H1 (cell line): ENCODE measurements at regions not wholly inside any gene's neighbourhood (a gene's known extent, or its start where the extent isn't known, plus 50 kb on each side); places are given as distances from the start of the nearest gene placed in this dataset.

Experiments
- CTCF ChIA-PET: fragments of 300-600 bp; sonication (Branson Sonifier 250); formaldehyde crosslinking; loops from one replicate; lab custom pipeline; 2021; ENCODE audit not compliant: partially characterized antibody; lab: Charles Lee
- POLR2A ChIA-PET: fragments of 300-600 bp; sonication (Branson Sonifier 250); formaldehyde crosslinking; loops from one replicate; lab custom pipeline; 2021; ENCODE audit warnings: inconsistent platforms; ENCODE audit not compliant: partially characterized antibody; lab: Charles Lee
- DNase-seq, 2 experiments: peaks; one replicate each; pipeline versions ENCODE4 v3.0.0 to v3.0.0-alpha.2; 2010 to 2022; ENCODE audit warnings: low spot score in 2 of 2, low read depth in 1 of 2, mixed read lengths in 1 of 2
- FAIRE-seq: peaks from 2 replicates; lab custom pipeline; 2011; peaks lifted over from hg19 to GRCh38; lab: Jason Lieb, UNC
- H2AFZ ChIP-seq: 2 replicates; pipeline ENCODE4 v1.8.1; 2012; ENCODE audit warnings: low read length, inconsistent platforms
- H2AK5ac ChIP-seq: 2 replicates; pipeline ENCODE4 v1.6.1; 2013; ENCODE audit warnings: low read depth, low read length
- H2BK120ac ChIP-seq: replicated peaks from 2 replicates; pipeline ENCODE3; 2013; ENCODE audit warnings: low read depth, low read length, inconsistent platforms
- H2BK12ac ChIP-seq: 2 replicates; pipeline ENCODE4 v1.6.1; 2013; ENCODE audit warnings: low read depth, low read length
- H2BK15ac ChIP-seq: 2 replicates; pipeline ENCODE4 v1.6.1; 2013; ENCODE audit warnings: low read length
- H2BK20ac ChIP-seq: 2 replicates; pipeline ENCODE4 v1.6.1; 2013; ENCODE audit warnings: low read length
- H2BK5ac ChIP-seq: 2 replicates; pipeline ENCODE4 v1.6.1; 2013; ENCODE audit warnings: low read depth, low read length
- H3K14ac ChIP-seq: 2 replicates; pipeline ENCODE4 v1.6.1; 2013; ENCODE audit warnings: inconsistent platforms; ENCODE audit not compliant: insufficient read length
- H3K18ac ChIP-seq: 2 replicates; pipeline ENCODE4 v1.6.1; 2013; ENCODE audit warnings: low read length; ENCODE audit errors: extremely low read depth
- H3K23ac ChIP-seq: 2 replicates; pipeline ENCODE4 v1.6.1; 2013; ENCODE audit warnings: inconsistent platforms; ENCODE audit not compliant: insufficient read length
- H3K23me2 ChIP-seq: 2 replicates; pipeline ENCODE4 v1.6.1; 2013; ENCODE audit warnings: low read depth, low read length
- H3K27ac ChIP-seq: 2 replicates; pipeline ENCODE4 v1.6.1; 2011; ENCODE audit warnings: low read depth, low read length, inconsistent platforms
- H3K27me3 ChIP-seq, 4 experiments: replicated peaks in 1 of 4; 1 replicate in 1 of 4; 2 replicates in 3 of 4; pipeline versions ENCODE4 v1.6.1 to v1.8.1; 2011 to 2013; ENCODE audit warnings: low read length in 3 of 4, mild to moderate bottlenecking in 3 of 4, inconsistent platforms in 2 of 4, mixed read lengths in 2 of 4, moderate library complexity in 1 of 4; ENCODE audit not compliant: control insufficient read depth in 3 of 4, insufficient read depth in 3 of 4; ENCODE audit errors: extremely low read depth in 1 of 4
- H3K36me3 ChIP-seq, 4 experiments: 2 replicates each; pipeline versions ENCODE4 v1.6.1 to v1.8.1; 2011 to 2013; ENCODE audit warnings: mild to moderate bottlenecking in 4 of 4, low read length in 3 of 4, moderate library complexity in 2 of 4, control low read depth in 1 of 4, inconsistent platforms in 1 of 4; ENCODE audit not compliant: insufficient read depth in 4 of 4, control insufficient read depth in 2 of 4
- H3K4ac ChIP-seq: replicated peaks from 2 replicates; pipeline ENCODE3; 2013; ENCODE audit warnings: low read length, low read depth, mixed read lengths, inconsistent platforms; ENCODE audit not compliant: insufficient read length
- H3K4me1 ChIP-seq, 4 experiments: replicated peaks in 1 of 4; 1 replicate in 1 of 4; 2 replicates in 3 of 4; pipeline versions ENCODE4 v1.6.1 to v1.8.1; 2011 to 2013; ENCODE audit warnings: low read length in 3 of 4, inconsistent platforms in 2 of 4, mixed read lengths in 1 of 4; ENCODE audit not compliant: insufficient read depth in 4 of 4, control insufficient read depth in 3 of 4
- H3K4me2 ChIP-seq, 2 experiments: 2 replicates each; pipeline versions ENCODE4 v1.6.1 to v1.8.1; 2011 to 2013; ENCODE audit warnings: low read depth in 2 of 2, low read length in 2 of 2, control low read depth in 1 of 2, inconsistent platforms in 1 of 2, mild to moderate bottlenecking in 1 of 2; ENCODE audit not compliant: insufficient read depth in 1 of 2
- H3K4me3 ChIP-seq, 4 experiments: fragments of 200-600, 300-600 bp in 1 of 4; sonication (generic), shearing (Covaris generic), sonication (Bioruptor Twin) in 1 of 4; 2 replicates each; pipeline versions ENCODE4 v1.5.1 to v1.8.1; 2011 to 2016; ENCODE audit warnings: low read length in 4 of 4, low read depth in 3 of 4, control low read depth in 2 of 4, inconsistent platforms in 2 of 4, mild to moderate bottlenecking in 2 of 4, mixed read lengths in 1 of 4, moderate library complexity in 1 of 4; ENCODE audit not compliant: insufficient read depth in 2 of 4; ENCODE audit errors: extremely low read depth in 1 of 4
- H3K56ac ChIP-seq: replicated peaks from 2 replicates; pipeline ENCODE3; 2013; ENCODE audit warnings: low read depth, mild to moderate bottlenecking, mixed read lengths, low read length, inconsistent platforms; ENCODE audit not compliant: insufficient read length
- H3K79me1 ChIP-seq: 2 replicates; pipeline ENCODE4 v1.6.1; 2013; ENCODE audit warnings: low read depth, low read length, control low read depth
- H3K79me2 ChIP-seq, 2 experiments: 2 replicates each; pipeline versions ENCODE4 v1.6.1 to v1.8.1; 2012 to 2013; ENCODE audit warnings: low read length in 2 of 2, mild to moderate bottlenecking in 2 of 2, inconsistent platforms in 1 of 2; ENCODE audit not compliant: insufficient read depth in 2 of 2, control insufficient read depth in 1 of 2
- H3K9ac ChIP-seq, 4 experiments: replicated peaks in 1 of 4; 1 replicate in 1 of 4; 2 replicates in 3 of 4; pipeline versions ENCODE4 v1.6.1 to v1.8.1; 2011 to 2013; ENCODE audit warnings: low read depth in 3 of 4, low read length in 3 of 4, control low read depth in 2 of 4, mild to moderate bottlenecking in 2 of 4, moderate library complexity in 2 of 4, inconsistent platforms in 1 of 4; ENCODE audit errors: extremely low read depth in 1 of 4
- H3K9me3 ChIP-seq, 2 experiments: 2 replicates each; pipeline versions ENCODE4 v1.6.1 to v1.8.1; 2012 to 2013; ENCODE audit warnings: mild to moderate bottlenecking in 2 of 2, moderate library complexity in 2 of 2, control low read depth in 1 of 2, inconsistent platforms in 1 of 2, low read depth in 1 of 2, low read length in 1 of 2, mixed read lengths in 1 of 2; ENCODE audit not compliant: insufficient read depth in 2 of 2
- H4K20me1 ChIP-seq, 2 experiments: replicated peaks in 1 of 2; 2 replicates each; pipeline versions ENCODE3 to v1.8.1; 2011 to 2013; ENCODE audit warnings: inconsistent platforms in 2 of 2, low read length in 2 of 2, mild to moderate bottlenecking in 1 of 2; ENCODE audit not compliant: insufficient read depth in 2 of 2, control insufficient read depth in 1 of 2
- H4K5ac ChIP-seq: 2 replicates; pipeline ENCODE4 v1.6.1; 2013; ENCODE audit warnings: low read length, low read depth, mixed read lengths, inconsistent platforms; ENCODE audit not compliant: insufficient read length
- H4K8ac ChIP-seq: 2 replicates; pipeline ENCODE4 v1.8.0; 2013; ENCODE audit warnings: mild to moderate bottlenecking, moderate library complexity, low read length, inconsistent platforms; ENCODE audit not compliant: insufficient read depth; ENCODE audit errors: extremely low read depth
- H4K91ac ChIP-seq: replicated peaks from 2 replicates; pipeline ENCODE3; 2013; ENCODE audit warnings: low read length, mixed read lengths, inconsistent platforms; ENCODE audit not compliant: insufficient read length
- SUZ12 ChIP-seq: fragments of 200-600 bp; sonication (generic); IDR thresholded peaks from 2 replicates; pipeline ENCODE4 v1.6.1; 2012; ENCODE audit warnings: mild to moderate bottlenecking, inconsistent platforms, low read length, moderate library complexity, mixed read lengths
- WGBS, 2 experiments: shearing (Covaris generic) in 1 of 2; methylation state at CpG; one replicate each; pipeline versions ENCODE4 v1.1.6 to v1.1.7; 2013 to 2015; ENCODE audit warnings: low lambda C conversion rate in 2 of 2, mixed read lengths in 2 of 2, inconsistent platforms in 1 of 2, low coverage in 1 of 2, missing lambda C conversion rate in 1 of 2; ENCODE audit not compliant: insufficient replicate concordance in 2 of 2, insufficient coverage in 1 of 2, insufficient read length in 1 of 2; ENCODE audit errors: extremely low coverage in 1 of 2, missing lambda C conversion rate in 1 of 2; 5-methylcytosine and 5-hydroxymethylcytosine counted together

GRCh38 chr6:90362318-90362717 is 65.7 kb upstream of the BACH2 start:
- ChIA-PET POLR2A (no interaction called here), CTCF (interaction anchor here (0.6 to 2.4 kb wide), 5 partner anchors 11 to 139 kb away, joined by 3 to 7 read pairs (median 3); no protein-coding TSS in a partner anchor)
- no peak for DNase-seq

More at GRCh38 chr6:90362318-90362717, 65.7 kb upstream of the BACH2 start:
- H2BK5ac ChIP-seq: no peak overlapping the region
- H2BK15ac ChIP-seq: no peak overlapping the region
- H2BK12ac ChIP-seq: no peak overlapping the region
- H4K8ac ChIP-seq: no peak overlapping the region
- no peaks in the 10 kb centered on the region for H4K20me1 ChIP-seq
- H3K9me3 ChIP-seq: no peaks in the 10 kb centered on the region
- H2BK20ac ChIP-seq: no peak overlapping the region
- H3K27ac ChIP-seq: no peak overlapping the region
- 84% methylated on average over 3 of the region's 3 CpGs; no CpG with 5 or more reads in 1 of the 2 experiments for WGBS, 2 experiments
- peaks cover 0 to 8% (median 2%) of the 10 kb centered on the region in 4 experiments; a peak in 3 of 7 replicates for H3K4me1 ChIP-seq
- H3K23me2 ChIP-seq: no peaks in the 10 kb centered on the region; the same call in 1 of the 2 replicates
- H4K5ac ChIP-seq: no peak overlapping the region
- H3K4ac ChIP-seq: no peak overlapping the region
- FAIRE-seq: no peak
- H3K27me3 ChIP-seq: no peaks in the 10 kb centered on the region
- no peaks in the 10 kb centered on the region for H3K36me3 ChIP-seq
- no peak overlapping the region for H3K18ac ChIP-seq
- H4K91ac ChIP-seq: no peak overlapping the region
- H3K23ac ChIP-seq: no peak overlapping the region
- no peak overlapping the region for H3K4me2 ChIP-seq
- H3K79me2 ChIP-seq: no peaks in the 10 kb centered on the region
- no peak overlapping the region for H2AK5ac ChIP-seq
- no peak overlapping the region for H2AFZ ChIP-seq
- TF ChIP-seq SUZ12: no peak
- no peak overlapping the region for H3K14ac ChIP-seq
- no peak overlapping the region for H2BK120ac ChIP-seq
- H3K9ac ChIP-seq: no peak overlapping the region
- no peak overlapping the region for H3K56ac ChIP-seq
- H3K79me1 ChIP-seq: no peaks in the 10 kb centered on the region
- H3K4me3 ChIP-seq: no peak overlapping the region
